GM12878 (cell line): ENCODE measurements at regions not wholly inside any gene's neighbourhood (a gene's known extent, or its start where the extent isn't known, plus 50 kb on each side); places are given as distances from the start of the nearest gene placed in this dataset.

ENCODE experiments used
- ATAC-seq: fragments of 200-7000 bp; cut with Tn5 transposase; 3 replicates; pipeline ENCODE4 v1.9.1; 2020; ENCODE audit warnings: mild to moderate bottlenecking, moderate library complexity
- BruUV-seq: library from RNA; stranded (reverse); fragments of 400-500 nt; replicated peaks from 2 replicates; lab custom pipeline; 2021; lab: Mats Ljungman, UMichigan
- CTCF ChIA-PET: fragments of 300-600 bp; sonication (Branson Sonifier 250); formaldehyde crosslinking; extraction: SDS; loops from one replicate; lab custom pipeline; 2021; ENCODE audit warnings: inconsistent platforms; lab: Yijun Ruan, JAX
- POLR2A ChIA-PET: fragments of 350-600 bp; formaldehyde crosslinking; extraction: SDS; loops from one replicate; lab custom pipeline; 2021; ENCODE audit warnings: inconsistent platforms; lab: Charles Lee
- RAD21 ChIA-PET: fragments of 300-600 bp; sonication (Branson Sonifier 250); formaldehyde crosslinking; loops from one replicate; lab custom pipeline; 2023; ENCODE audit warnings: antibody characterized with exemption; ENCODE audit not compliant: unreplicated experiment; lab: Charles Lee
- SMC1A ChIA-PET: fragments of 300-600 bp; sonication (Branson Sonifier 250); formaldehyde crosslinking; loops from one replicate; lab custom pipeline; 2023; ENCODE audit not compliant: unreplicated experiment, uncharacterized antibody; lab: Charles Lee
- DNase-seq: peaks from one replicate; pipeline ENCODE4 v3.0.0-alpha.2; 2011; ENCODE audit warnings: low read depth, low spot score
- FAIRE-seq: peaks from 3 replicates; lab custom pipeline; 2011; peaks lifted over from hg19 to GRCh38; lab: Jason Lieb, UNC
- H2AFZ ChIP-seq: 2 replicates; pipeline ENCODE4 v1.6.0; 2011; ENCODE audit warnings: low read depth, low read length, control low read depth; ENCODE audit not compliant: control insufficient read depth
- H3K27ac ChIP-seq: 2 replicates; pipeline ENCODE4 v1.5.1; 2011; ENCODE audit warnings: control low read depth; ENCODE audit not compliant: control insufficient read depth, insufficient read depth
- H3K27me3 ChIP-seq, 2 experiments: replicated peaks in 1 of 2; 2 replicates each; pipeline versions ENCODE4 v1.6.0 to v1.6.1; 2011; ENCODE audit warnings: low read length in 1 of 2; ENCODE audit not compliant: control insufficient read depth in 2 of 2, insufficient read depth in 2 of 2
- H3K36me3 ChIP-seq, 2 experiments: 2 replicates each; pipeline ENCODE4 v1.5.1; 2011; ENCODE audit warnings: low read length in 1 of 2; ENCODE audit not compliant: control insufficient read depth in 2 of 2, insufficient read depth in 2 of 2
- H3K4me1 ChIP-seq: 2 replicates; pipeline ENCODE4 v1.6.1; 2011; ENCODE audit warnings: mild to moderate bottlenecking, low read length, moderate library complexity, mixed read lengths; ENCODE audit not compliant: control insufficient read depth, insufficient read depth
- H3K4me2 ChIP-seq: 2 replicates; pipeline ENCODE4 v1.6.0; 2011; ENCODE audit warnings: control low read depth; ENCODE audit not compliant: control insufficient read depth, insufficient read depth
- H3K4me3 ChIP-seq: fragments of 200-600 bp; sonication (generic); 2 replicates; pipeline ENCODE4 v1.5.1; 2016
- H3K79me2 ChIP-seq: 2 replicates; pipeline ENCODE4 v1.6.0; 2011; ENCODE audit warnings: low read length; ENCODE audit not compliant: control insufficient read depth, insufficient read depth
- H3K9ac ChIP-seq: 2 replicates; pipeline ENCODE4 v1.8.0; 2011; ENCODE audit warnings: low read length, control low read depth, mixed read lengths; ENCODE audit not compliant: control insufficient read depth, insufficient read depth
- H3K9me3 ChIP-seq: replicated peaks from 3 replicates; pipeline ENCODE4 v1.5.1; 2011; ENCODE audit warnings: mild to moderate bottlenecking, low read length; ENCODE audit not compliant: control insufficient read depth, insufficient read depth
- H4K20me1 ChIP-seq: 2 replicates; pipeline ENCODE4 v1.6.0; 2011; ENCODE audit not compliant: control insufficient read depth, insufficient read depth
- BACH1 ChIP-seq: fragments of 450-650 bp; IDR thresholded peaks from 2 replicates; pipeline ENCODE4 v1.6.1; 2017; ENCODE audit warnings: mild to moderate bottlenecking, borderline replicate concordance
- BHLHE40 ChIP-seq, 2 experiments: fragments of 450-650 bp in 1 of 2; IDR thresholded peaks; 2 replicates each; pipeline ENCODE4 v1.6.1; 2011 to 2017; ENCODE audit warnings: low read depth in 2 of 2, borderline replicate concordance in 1 of 2, improper control_type of control experiment in 1 of 2, low read length in 1 of 2, mild to moderate bottlenecking in 1 of 2
- CEBPZ ChIP-seq: fragments of 150-350 bp; IDR thresholded peaks from 2 replicates; pipeline ENCODE4 v1.6.1; 2016; ENCODE audit warnings: low read depth, low read length
- CREM ChIP-seq: IDR thresholded peaks from 2 replicates; pipeline ENCODE4 v1.6.1; 2014; ENCODE audit warnings: antibody characterized with exemption, low read depth
- KLF5 ChIP-seq: fragments of 450-650 bp; IDR thresholded peaks from 2 replicates; pipeline ENCODE4 v1.6.1; 2014; ENCODE audit warnings: mild to moderate bottlenecking; ENCODE audit not compliant: partially characterized antibody
- MTA3 ChIP-seq: IDR thresholded peaks from 2 replicates; pipeline ENCODE4 v1.6.1; 2012; ENCODE audit warnings: low read length, inconsistent platforms, borderline replicate concordance
- NR2C2 ChIP-seq: IDR thresholded peaks from 2 replicates; pipeline ENCODE4 v1.6.1; 2011; ENCODE audit warnings: borderline replicate concordance, low read depth; ENCODE audit not compliant: control insufficient read depth, insufficient read length
- PBX3 ChIP-seq: IDR thresholded peaks from 2 replicates; pipeline ENCODE4 v1.6.1; 2011; ENCODE audit warnings: mild to moderate bottlenecking, low read depth, low read length, moderate library complexity; ENCODE audit not compliant: insufficient replicate concordance
- RFX5 ChIP-seq: IDR thresholded peaks from 2 replicates; pipeline ENCODE4 v1.6.1; 2011; ENCODE audit warnings: low read depth, low read length, improper control_type of control experiment
- SIX5 ChIP-seq: IDR thresholded peaks from 2 replicates; pipeline ENCODE4 v1.6.1; 2011; ENCODE audit warnings: mild to moderate bottlenecking, low read depth, low read length, moderate library complexity; ENCODE audit not compliant: severe bottlenecking
- USF1 ChIP-seq: IDR thresholded peaks from 2 replicates; pipeline ENCODE4 v1.6.1; 2011; ENCODE audit warnings: borderline replicate concordance, low read depth, mild to moderate bottlenecking, moderate library complexity, mixed read lengths, low read length; ENCODE audit not compliant: insufficient read depth; ENCODE audit errors: extremely low read length
- ZBTB40 ChIP-seq: fragments of 450-650 bp; IDR thresholded peaks from 2 replicates; pipeline ENCODE4 v1.6.1; 2016; ENCODE audit warnings: mild to moderate bottlenecking, moderate library complexity, borderline replicate concordance
- WGBS: methylation state at CpG from one replicate; pipeline ENCODE4 v1.1.6; 2016; ENCODE audit warnings: low lambda C conversion rate; ENCODE audit not compliant: insufficient replicate concordance, insufficient coverage; ENCODE audit errors: missing lambda C conversion rate; 5-methylcytosine and 5-hydroxymethylcytosine counted together
- in situ Hi-C: fragments of 300-500 bp; cut with MboI; formaldehyde crosslinking; loops from 9 replicates; pipeline ENCODE4 v1.14.3; 2018; ENCODE audit warnings: mixed read lengths
- intact Hi-C: fragments of 100-400 bp; cut with micrococcal nuclease; formaldehyde crosslinking; loops from one replicate; pipeline ENCODE4 v1.14.2; 2022; ENCODE audit not compliant: unreplicated experiment

- H3K27me3 ChIP-seq, result no peaks in the 10 kb centered on the region
- H3K79me2 ChIP-seq, result no peaks in the 10 kb centered on the region
- no peaks in the 10 kb centered on the region; the same call in 2 of the 3 replicates for H3K9me3 ChIP-seq
- DNase-seq (no peak), FAIRE-seq (no peak), ATAC-seq (no peak)
- ChIA-PET SMC1A (interaction anchor here (0.6 to 0.9 kb wide), 2 partner anchors 37 to 821 kb away, joined by 3 read pairs; no protein-coding TSS in a partner anchor), RAD21 (no interaction called here), POLR2A (no interaction called here), CTCF (interaction anchor here (0.6 kb wide), 1 partner anchor 40 kb away, joined by 3 read pairs; no protein-coding TSS in a partner anchor)
- intact Hi-C loops, result no loop called here
- WGBS, result 33% methylated on average over 1 of the region's 1 CpG
- H3K9ac ChIP-seq, result no peak overlapping the region
- H3K4me1 ChIP-seq, result no peaks in the 10 kb centered on the region
- no TSS peak for BruUV-seq
- no peaks in the 10 kb centered on the region for H4K20me1 ChIP-seq
- H3K4me2 ChIP-seq, result no peak overlapping the region
- no peaks in the 10 kb centered on the region for H3K36me3 ChIP-seq
- no peak overlapping the region for H3K4me3 ChIP-seq
- H2AFZ ChIP-seq, result no peak overlapping the region
- in situ Hi-C loops, result no loop called here
- no peak overlapping the region for H3K27ac ChIP-seq
- TF ChIP-seq PBX3, result no peak
- no peak for TF ChIP-seq MTA3
- no peak for TF ChIP-seq BACH1
- no peak for TF ChIP-seq CREM
- no peak for TF ChIP-seq USF1
- no peak for TF ChIP-seq RFX5
- no peak for TF ChIP-seq BHLHE40 (IDR thresholded peaks at IDR 0.05; ENCODE audit: borderline replicate concordance in 1 of 2, low read depth in 2 of 2, low read length in 1 of 2)
- TF ChIP-seq KLF5, result no peak
- TF ChIP-seq NR2C2, result no peak
- no peak for TF ChIP-seq CEBPZ
- TF ChIP-seq ZBTB40, result no peak
- TF ChIP-seq SIX5, result no peak
Measured at GRCh38 chr2:7925506-7925905, 756.4 kb upstream of the ID2 start.
